Body of pancreas (tissue), 4 donors: ENCODE measurements at regions not wholly inside any gene's neighbourhood (a gene's known extent, or its start where the extent isn't known, plus 50 kb on each side); places are given as distances from the start of the nearest gene placed in this dataset.

Source experiments
- CTCF ChIP-seq, 7 experiments: fragments of 450-650 bp in 4 of 7; fragments of 200-600 bp in 3 of 7; sonication (generic) in 3 of 7; IDR thresholded peaks; one replicate each; pipeline ENCODE4 v1.5.1; 2016 to 2019; ENCODE audit warnings: antibody characterized with exemption in 7 of 7
- POLR2A ChIP-seq, 3 donors: fragments of 450-650 bp; IDR thresholded peaks; one replicate each; pipeline ENCODE4 v1.6.1; 2016; ENCODE audit warnings: antibody characterized with exemption in 3 of 3, mild to moderate bottlenecking in 2 of 3

- TF ChIP-seq POLR2A (IDR thresholded peaks at IDR 0.05) (no peak), CTCF (IDR thresholded peaks at IDR 0.05) (no peak)
Measured at GRCh38 chr4:177185579-177185978, 124.1 kb upstream of the NEIL3 start.
